Calu3 (cell line): ENCODE measurements at regions not wholly inside any gene's neighbourhood (a gene's known extent, or its start where the extent isn't known, plus 50 kb on each side); places are given as distances from the start of the nearest gene placed in this dataset.
"Not testable (repeated sequence)": the region's sequence is repeated elsewhere in the genome, so short reads cannot be mapped to it uniquely, and the experiment has no call there.

Experiments
- BruUV-seq: library from RNA; stranded (reverse); fragments of 400-500 nt; replicated peaks from 2 replicates; lab custom pipeline; 2021; lab: Mats Ljungman, UMichigan
- CTCF ChIA-PET: fragments of 300-600 bp; sonication (Branson Sonifier 250); formaldehyde crosslinking; loops from one replicate; lab custom pipeline; 2022; ENCODE audit warnings: antibody characterized with exemption; lab: Charles Lee
- DNase-seq: peaks from one replicate; pipeline ENCODE4 v3.0.0; 2022
- H3K27ac Mint-ChIP-seq: one replicate; pipeline ENCODE4 v1.8.0; 2022; ENCODE audit warnings: mixed read lengths; ENCODE audit not compliant: unreplicated experiment
- H3K27me3 Mint-ChIP-seq: one replicate; pipeline ENCODE4 v1.8.0; 2022; ENCODE audit warnings: mixed read lengths; ENCODE audit not compliant: unreplicated experiment
- H3K36me3 Mint-ChIP-seq: one replicate; pipeline ENCODE4 v1.8.0; 2022; ENCODE audit warnings: mild to moderate bottlenecking, moderate library complexity, mixed read lengths; ENCODE audit not compliant: insufficient read depth, unreplicated experiment
- H3K4me1 Mint-ChIP-seq: one replicate; pipeline ENCODE4 v1.8.0; 2022; ENCODE audit warnings: mild to moderate bottlenecking, low read depth, mixed read lengths; ENCODE audit not compliant: unreplicated experiment
- H3K4me3 Mint-ChIP-seq: one replicate; pipeline ENCODE4 v1.8.0; 2022; ENCODE audit warnings: mild to moderate bottlenecking, low read depth, moderate library complexity, mixed read lengths; ENCODE audit not compliant: unreplicated experiment
- H3K9me3 Mint-ChIP-seq: one replicate; pipeline ENCODE4 v1.8.0; 2022; ENCODE audit warnings: low read depth, mixed read lengths; ENCODE audit not compliant: unreplicated experiment
- CTCF ChIP-seq: fragments of 200-600 bp; IDR thresholded peaks from one replicate; pipeline ENCODE4 v1.8.0; 2022; ENCODE audit warnings: antibody characterized with exemption; ENCODE audit not compliant: unreplicated experiment
- intact Hi-C: fragments of 100-400 bp; cut with micrococcal nuclease; formaldehyde crosslinking; loops from one replicate; pipeline ENCODE4 v1.10.0; 2022; ENCODE audit not compliant: unreplicated experiment

GRCh38 chr12:114152066-114152465, 185.9 kb upstream of the RBM19 start:
- Mint-ChIP-seq H3K4me1 (no peaks in the 10 kb centered on the region), H3K4me3 (no peak overlapping the region), H3K27me3 (no peaks in the 10 kb centered on the region), H3K36me3 (no peaks in the 10 kb centered on the region), H3K9me3 (no peaks in the 10 kb centered on the region), H3K27ac (no peak overlapping the region)
- DNase-seq = no peak
- no TSS peak for BruUV-seq
- CTCF ChIA-PET = no interaction called here
- intact Hi-C loops = no loop called here
- TF ChIP-seq CTCF = no peak

- H3K4me1 Mint-ChIP-seq, H3K36me3 Mint-ChIP-seq, H3K27me3 Mint-ChIP-seq, H3K27ac Mint-ChIP-seq, DNase-seq, CTCF ChIA-PET, BruUV-seq, intact Hi-C loops, H3K9me3 Mint-ChIP-seq, H3K4me3 Mint-ChIP-seq: not testable (repeated sequence)
Observed at GRCh38 chr12:114150584-114150983, 184.5 kb upstream of the RBM19 start.

- no peak for TF ChIP-seq CTCF
- no peak overlapping the region for H3K4me3 Mint-ChIP-seq
- intact Hi-C loops = no loop called here
- H3K27ac Mint-ChIP-seq = no peak overlapping the region
- no peak for DNase-seq
- CTCF ChIA-PET = interaction anchor here (1.7 kb wide), 1 partner anchor 12 kb away, joined by 4 read pairs; no protein-coding TSS in a partner anchor
- H3K36me3 Mint-ChIP-seq = no peaks in the 10 kb centered on the region
- H3K27me3 Mint-ChIP-seq = peaks cover 13% of the 10 kb centered on the region
- H3K4me1 Mint-ChIP-seq = no peaks in the 10 kb centered on the region
- BruUV-seq = no TSS peak
- H3K9me3 Mint-ChIP-seq = no peaks in the 10 kb centered on the region
Observed at GRCh38 chr12:114141921-114142564, 175.9 kb upstream of the RBM19 start.

GRCh38 chr12:114140576-114140975, 174.5 kb upstream of the RBM19 start:
- no peak overlapping the region for H3K4me3 Mint-ChIP-seq
- H3K36me3 Mint-ChIP-seq = no peaks in the 10 kb centered on the region

More at GRCh38 chr12:114140576-114140975, 174.5 kb upstream of the RBM19 start:
- no peak for DNase-seq
- no peaks in the 10 kb centered on the region for H3K4me1 Mint-ChIP-seq
- CTCF ChIA-PET = interaction anchor here (1.7 kb wide), 1 partner anchor 13 kb away, joined by 4 read pairs; no protein-coding TSS in a partner anchor
- H3K27ac Mint-ChIP-seq = no peak overlapping the region
- H3K27me3 Mint-ChIP-seq = peaks cover 15% of the 10 kb centered on the region
- BruUV-seq = no TSS peak
- H3K9me3 Mint-ChIP-seq = no peaks in the 10 kb centered on the region
- TF ChIP-seq CTCF = no peak
- intact Hi-C loops = no loop called here
